NCI-H748 treated with DMSO at 0.1 percent for 48 hours (cell line): ENCODE measurements at regions not wholly inside any gene's neighbourhood (a gene's known extent, or its start where the extent isn't known, plus 50 kb on each side); places are given as distances from the start of the nearest gene placed in this dataset.
"Not testable (repeated sequence)": the region's sequence is repeated elsewhere in the genome, so short reads cannot be mapped to it uniquely, and the experiment has no call there.

Experiments
- DNase-seq: peaks from one replicate; lab custom pipeline; 2025; lab: John Stamatoyannopoulos, UW

- DNase-seq = no peak
Observed at GRCh38 chr6:110558575-110558974, 82.2 kb upstream of the SLC22A16 start.

DNA sequence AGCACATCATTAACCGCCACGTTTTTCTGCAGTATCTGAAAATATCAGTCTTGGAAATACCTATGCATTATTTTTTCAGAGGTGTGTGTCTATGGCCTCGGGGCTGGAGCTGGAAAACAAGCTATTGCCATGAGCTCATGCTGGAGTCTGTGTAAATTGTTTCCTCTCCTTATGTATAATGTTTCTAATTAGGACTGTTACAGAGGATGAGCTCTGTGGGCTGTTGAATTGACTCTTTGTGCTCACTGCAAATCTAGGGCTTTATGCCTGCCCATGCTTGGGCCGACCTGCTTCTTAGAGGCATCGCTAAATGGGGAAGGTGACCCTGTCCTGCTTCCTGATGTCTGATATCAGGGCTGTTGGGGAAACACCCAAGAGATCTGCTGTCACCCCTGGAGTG lies 80.8 kb upstream of the SLC22A16 start:
- no peak for DNase-seq

DNA sequence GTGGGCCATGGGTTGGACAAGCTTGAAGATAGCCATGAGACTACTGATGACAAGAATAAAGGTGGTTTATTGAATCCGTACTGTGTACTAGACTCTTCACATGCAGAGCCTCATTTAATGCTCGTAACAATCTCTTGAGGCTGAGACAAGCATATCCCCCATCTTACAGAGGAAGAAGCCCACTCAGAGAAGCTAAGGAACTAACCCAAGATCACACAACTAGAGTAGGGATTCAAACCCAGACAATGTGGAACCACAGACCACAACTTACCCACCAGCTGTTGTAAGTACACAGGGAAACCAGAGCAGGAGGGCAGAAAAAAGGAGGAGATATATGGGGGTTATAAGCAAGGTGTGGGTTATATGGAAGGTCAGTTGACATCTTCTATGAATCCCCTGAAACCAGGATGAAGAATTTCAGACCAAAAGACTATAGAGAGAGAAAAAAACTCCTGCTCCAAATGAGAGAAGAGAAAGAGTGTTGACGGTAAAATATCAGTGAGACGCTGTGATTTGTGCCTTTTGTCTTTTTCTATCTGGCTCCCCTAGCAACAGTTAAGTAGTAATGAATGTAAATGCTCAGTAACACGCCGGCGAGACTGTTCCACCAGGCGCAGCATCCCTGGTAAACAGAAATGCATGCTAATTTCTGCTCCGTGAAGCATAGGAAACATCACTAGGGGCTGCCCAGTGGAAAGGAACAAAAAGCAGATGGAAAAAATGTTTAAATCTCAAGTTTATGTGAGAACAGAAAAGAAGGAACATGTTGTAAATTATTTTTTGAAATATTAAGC lies 80.1 kb upstream of the SLC22A16 start:
- no peak for DNase-seq

DNA sequence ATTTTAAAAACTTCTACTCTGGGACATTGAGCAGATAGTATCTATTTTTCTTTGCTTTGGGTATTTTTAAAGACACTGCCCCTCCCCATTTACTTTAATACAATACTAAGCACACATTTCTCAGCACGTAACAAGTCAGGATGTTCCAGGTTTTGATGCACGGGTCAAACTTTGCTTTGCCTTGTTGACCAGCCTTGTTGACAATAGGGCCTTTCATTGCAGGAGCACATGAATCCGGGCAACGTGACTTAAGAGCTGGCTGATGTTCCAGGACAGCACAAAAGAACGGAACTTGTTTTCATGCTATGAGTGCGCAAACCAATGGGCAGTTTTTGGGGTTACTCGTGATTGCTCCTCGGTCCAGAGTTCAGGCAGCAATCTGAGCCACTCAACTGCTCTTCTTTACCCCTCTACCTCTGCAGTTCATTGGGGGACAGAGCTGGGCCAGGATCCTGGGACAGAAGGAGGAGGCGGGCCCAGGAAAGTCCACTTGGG lies 78.6 kb upstream of the SLC22A16 start:
- no peak for DNase-seq

- no peak for DNase-seq
Observed at GRCh38 chr6:110554441-110554840, 78.0 kb upstream of the SLC22A16 start.

GRCh38 chr6:110552901-110553641 lies 76.7 kb upstream of the SLC22A16 start:
- no peak for DNase-seq

DNA sequence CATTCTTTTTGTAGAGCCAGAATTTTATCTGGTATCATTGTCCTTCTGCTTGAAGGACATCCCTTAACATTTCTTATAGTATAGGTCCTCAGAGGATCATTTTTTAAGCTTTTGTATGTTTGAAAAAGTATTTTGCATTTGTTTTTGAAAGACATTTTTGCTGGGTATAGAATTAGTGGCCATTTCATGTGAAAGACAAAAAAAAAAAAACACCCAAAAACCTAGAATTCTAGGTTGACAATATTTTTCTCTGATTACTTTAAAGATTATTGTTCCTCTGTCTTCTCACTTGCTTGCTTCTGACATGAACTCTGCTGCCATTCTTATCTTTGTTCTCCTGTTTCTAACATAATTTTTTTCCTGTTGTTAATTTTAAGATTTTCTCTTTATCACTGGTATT lies 75.7 kb upstream of the SLC22A16 start:
- no peak for DNase-seq

- DNase-seq = no peak
Observed at GRCh38 chr6:110551088-110551487, 74.7 kb upstream of the SLC22A16 start.

DNA sequence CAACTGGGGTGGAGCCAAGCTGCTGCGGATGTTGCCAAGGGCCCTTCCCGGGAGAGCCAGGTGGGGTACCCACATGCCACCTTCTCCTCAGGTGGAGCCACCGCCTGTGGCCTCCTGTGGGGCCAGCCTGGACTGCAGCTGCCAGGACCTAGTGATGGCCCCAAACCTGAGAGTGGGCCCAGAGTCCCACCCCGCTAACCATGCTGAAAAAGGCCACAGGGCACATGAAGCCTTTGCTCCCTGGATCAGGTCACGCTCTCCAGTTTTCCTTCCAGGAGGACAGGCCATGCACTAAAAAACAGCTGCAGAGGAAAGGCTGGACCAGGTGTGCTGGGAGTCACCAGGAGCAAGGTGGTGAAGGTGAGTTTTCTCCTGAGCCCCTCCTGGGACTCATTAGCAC lies 73.9 kb upstream of the SLC22A16 start:
- no peak for DNase-seq

DNA sequence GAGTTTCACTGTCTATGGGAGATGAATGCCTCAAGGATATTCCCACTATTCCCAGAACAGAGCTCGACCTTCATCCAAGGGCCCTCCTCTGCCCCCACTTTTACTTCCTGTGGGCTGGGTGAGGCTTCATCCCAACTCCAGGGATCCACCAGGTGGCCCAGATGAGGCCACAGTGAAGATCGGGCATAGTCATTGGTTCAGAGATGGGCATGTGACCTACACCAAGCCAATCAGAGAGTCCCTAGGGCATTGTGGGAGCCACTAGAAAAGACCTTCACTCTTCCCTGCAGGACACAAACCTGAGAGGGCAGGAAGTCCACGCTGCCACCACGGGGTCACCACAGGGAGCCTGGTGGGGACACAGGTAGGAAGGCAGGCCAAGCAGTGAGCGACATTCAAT lies 72.9 kb upstream of the SLC22A16 start:
- DNase-seq = no peak

DNA sequence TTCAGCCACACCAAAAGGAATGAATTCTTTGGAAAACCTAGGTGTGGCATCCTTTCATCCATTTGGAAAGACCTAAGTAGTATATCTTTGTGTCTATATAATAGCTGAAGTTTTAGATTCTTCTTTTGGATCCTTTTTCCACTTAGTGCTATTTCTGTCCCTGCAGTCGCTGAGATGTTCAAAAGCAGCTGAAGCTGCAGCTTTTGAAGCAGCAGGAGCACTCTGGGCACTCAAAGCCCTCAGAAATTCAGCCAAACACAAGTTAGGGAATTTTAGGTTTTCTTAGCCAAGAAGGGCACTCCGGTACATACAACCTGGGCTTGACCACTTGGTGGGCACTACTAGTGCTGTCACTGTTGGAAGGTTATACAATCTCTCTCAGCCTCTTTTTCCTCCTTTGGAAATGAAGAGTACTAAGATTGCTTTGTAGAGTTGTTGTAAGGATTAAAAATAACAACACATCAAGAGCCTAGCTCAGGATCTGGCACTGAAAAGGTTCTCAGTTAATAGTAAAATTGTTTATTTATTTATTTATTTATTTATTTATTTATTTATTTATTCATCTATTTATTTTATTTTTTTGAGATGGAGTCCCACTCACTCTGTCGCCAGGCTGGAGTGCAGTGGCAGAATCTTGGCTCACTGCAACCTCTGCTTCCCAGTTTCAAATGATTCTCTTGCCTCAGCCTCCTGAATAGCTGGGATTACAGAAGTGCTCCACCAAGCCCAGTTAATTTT lies 71.9 kb upstream of the SLC22A16 start:
- no peak for DNase-seq

GRCh38 chr6:110547266-110547964 lies 71.0 kb upstream of the SLC22A16 start:
- DNase-seq = no peak

- no peak for DNase-seq
Observed at GRCh38 chr6:110545081-110545872, 68.9 kb upstream of the SLC22A16 start.

GRCh38 chr6:110544472-110544871 lies 68.1 kb upstream of the SLC22A16 start:
- no peak for DNase-seq

DNA sequence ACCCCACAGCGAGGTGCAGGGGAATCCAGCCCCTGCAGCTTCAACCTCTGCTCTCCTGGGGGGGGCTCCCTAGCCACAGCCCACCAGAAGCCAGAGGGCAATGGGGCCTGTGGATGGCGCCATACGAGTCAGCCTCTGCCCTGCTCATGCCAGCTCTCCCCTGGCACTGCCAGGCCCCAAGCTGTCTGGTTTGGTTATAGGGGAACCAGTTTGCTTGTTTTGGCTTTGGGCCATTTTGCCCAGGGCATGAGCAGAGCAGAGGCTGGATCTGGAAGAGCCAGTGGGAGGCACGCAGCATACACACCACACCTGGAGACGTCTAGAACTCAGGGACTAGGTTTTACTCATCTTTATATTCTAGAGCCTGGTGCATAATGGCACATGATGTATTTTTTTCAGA lies 66.7 kb upstream of the SLC22A16 start:
- DNase-seq = no peak

DNA sequence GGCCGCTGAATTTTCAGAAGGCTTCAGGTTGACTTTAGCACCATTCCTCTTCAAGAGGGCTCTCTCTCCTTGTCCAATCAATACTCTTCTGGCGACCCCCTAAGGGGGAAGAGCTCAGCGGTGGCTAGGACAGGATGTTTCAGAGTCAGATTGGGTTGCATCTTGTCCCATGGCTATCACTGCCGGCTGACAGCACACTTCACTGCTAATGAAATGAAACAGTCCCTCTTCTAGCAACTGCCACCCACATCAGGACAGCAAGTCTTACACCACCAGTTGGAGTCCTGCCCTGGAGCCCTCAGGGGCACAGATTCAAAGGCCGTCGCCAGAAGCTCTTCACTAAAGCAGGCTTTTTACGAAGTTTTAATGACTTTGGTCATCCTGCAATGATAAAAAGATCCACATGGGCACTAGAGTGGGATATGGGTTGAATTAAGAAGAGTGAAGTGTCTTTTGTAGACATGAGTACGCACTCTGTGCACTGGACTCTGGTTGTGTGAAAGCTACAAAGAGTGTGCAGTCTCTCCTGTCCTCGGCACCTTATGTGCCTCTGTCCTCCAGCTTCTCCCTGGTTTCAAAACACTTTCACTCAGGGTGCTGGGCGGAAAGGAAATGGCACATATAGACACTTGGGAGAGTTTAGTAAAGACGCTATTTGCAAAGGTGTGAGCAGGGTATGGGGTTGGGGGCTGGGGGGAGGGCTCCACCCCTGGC lies 66.1 kb upstream of the SLC22A16 start:
- DNase-seq = no peak

GRCh38 chr6:110541701-110542309 lies 65.4 kb upstream of the SLC22A16 start:
- no peak for DNase-seq

GRCh38 chr6:110539277-110540019 lies 63.0 kb upstream of the SLC22A16 start:
- not testable (repeated sequence) for DNase-seq

DNA sequence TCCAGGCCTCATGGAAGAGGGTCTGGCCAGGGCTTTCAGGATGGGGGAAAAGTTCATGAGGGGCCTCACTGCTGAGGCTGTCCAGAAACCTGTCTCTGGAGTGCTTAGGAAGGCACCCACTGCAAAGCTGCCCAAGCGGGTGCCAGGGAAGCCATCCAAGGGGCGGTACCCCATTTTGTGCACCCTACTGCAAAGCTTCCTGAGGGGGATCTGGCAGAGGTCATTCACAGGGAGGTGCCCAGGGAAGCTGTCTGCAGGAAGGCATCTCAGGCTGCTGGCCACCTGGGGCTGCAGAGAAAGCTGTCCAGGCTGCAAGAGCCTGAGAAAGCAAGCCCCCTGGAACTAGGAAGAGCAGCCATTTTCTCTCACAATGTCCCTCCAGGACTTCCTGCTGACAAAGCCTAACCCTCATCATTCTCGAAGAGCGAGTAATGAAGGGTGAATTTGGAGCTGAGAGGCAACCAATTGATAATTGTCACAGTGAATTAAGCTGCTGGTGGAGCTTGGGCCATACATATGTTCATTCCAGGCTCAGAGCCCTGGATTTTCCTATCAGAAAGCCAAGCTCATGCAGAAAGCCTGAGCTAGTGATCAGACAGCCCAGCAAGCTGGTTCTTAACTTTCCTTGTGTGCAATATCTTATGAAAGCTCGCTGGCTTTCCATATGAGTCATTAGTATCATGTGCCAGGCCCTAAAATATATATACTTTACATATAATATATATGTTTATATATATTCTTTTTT lies 62.2 kb upstream of the SLC22A16 start:
- DNase-seq = no peak
